GM21381 (cell line): ENCODE measurements at regions not wholly inside any gene's neighbourhood (a gene's known extent, or its start where the extent isn't known, plus 50 kb on each side); places are given as distances from the start of the nearest gene placed in this dataset.
A peak's percentile ranks its signal among the peaks of the same experiment; 100 is the strongest.

ENCODE experiments used
- ATAC-seq: cut with Tn5 transposase; IDR thresholded peaks from one replicate; pipeline ENCODE4 v1.9.1; 2021; ENCODE audit warnings: mild to moderate bottlenecking, moderate library complexity; ENCODE audit not compliant: unreplicated experiment

GRCh38 chr5:12419075-12419474, 514.8 kb upstream of the CTNND2 start:
- no peak for ATAC-seq

DNA sequence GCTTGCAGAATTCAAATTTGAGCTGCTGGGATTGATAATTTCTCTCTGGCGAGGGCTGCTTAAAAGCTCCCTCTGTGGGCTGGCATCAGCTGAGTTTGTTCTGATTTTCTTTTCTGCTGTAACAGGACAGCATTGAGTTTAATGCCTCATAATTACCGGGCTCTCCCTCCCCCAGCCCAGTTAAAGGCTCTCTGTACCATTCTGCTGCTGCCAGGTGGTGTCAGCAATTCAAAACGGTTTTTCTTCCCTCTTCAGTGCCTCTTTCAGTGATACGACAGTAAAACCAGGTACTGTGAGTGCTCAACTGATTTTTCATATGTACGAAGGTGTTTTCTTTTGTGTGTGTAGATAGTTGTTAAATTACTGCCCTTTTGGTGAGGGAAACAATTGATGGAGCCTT, 509.3 kb upstream of the CTNND2 start:
- no peak for ATAC-seq

DNA sequence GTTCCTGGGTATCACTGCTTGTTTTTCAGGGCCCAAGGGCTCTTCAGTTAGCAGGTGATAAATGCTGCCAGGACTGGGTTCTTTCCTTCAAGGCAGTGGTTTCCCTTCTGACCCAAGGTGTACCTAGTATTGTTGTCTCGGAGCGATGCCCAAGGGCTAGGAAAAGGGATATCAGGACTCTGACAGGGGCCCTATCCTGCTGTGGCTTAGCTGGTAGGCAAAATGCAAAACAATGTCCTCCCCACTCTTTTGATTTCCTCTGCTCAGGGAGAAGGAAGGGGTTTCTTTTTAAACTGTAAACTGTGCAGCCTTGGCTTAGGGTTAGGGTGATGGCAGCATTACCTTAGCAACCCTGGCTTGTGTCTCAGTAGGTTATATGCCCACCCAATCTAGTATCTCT, 508.8 kb upstream of the CTNND2 start:
- ATAC-seq = no peak

DNA sequence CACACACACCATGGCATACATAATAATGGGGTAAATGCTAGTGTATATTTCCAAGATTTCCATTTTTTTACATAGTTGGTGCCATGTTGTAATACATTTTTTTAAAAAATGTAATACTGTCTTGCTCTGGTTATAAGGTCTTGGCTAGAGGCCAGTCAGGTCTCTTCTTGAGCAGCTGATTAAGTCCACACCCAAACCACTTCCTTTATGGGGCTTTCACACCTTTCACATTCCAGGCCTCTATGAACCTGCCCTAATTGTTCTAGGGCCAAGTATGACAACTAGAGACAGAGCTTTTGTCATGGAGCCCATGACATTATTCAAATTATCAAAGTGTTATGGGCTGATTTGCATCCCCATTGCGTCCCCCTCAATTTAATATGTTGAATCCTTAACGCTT, 495.6 kb upstream of the CTNND2 start:
- no peak for ATAC-seq

DNA sequence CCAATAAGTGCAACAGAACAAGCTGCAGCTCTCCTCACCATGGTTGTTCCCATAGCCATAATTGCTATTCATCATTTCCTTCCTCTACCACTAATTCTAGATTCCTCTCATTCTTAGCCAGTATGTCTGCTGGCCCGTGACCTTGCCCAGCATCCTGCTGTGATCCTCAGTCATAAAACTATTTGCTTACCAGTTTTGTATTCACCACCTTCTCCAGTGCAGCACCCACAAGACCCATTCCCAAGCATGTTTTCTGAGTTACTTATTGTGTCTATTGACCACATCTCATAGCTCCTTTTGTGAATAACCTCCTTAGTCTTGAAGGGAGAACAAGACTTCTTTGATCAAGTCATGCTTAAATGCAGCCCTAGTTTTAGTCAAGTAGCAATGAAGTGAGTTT, 488.0 kb upstream of the CTNND2 start:
- no peak for ATAC-seq

- no peak for ATAC-seq
Measured at GRCh38 chr5:12385095-12385494, 480.8 kb upstream of the CTNND2 start.

DNA sequence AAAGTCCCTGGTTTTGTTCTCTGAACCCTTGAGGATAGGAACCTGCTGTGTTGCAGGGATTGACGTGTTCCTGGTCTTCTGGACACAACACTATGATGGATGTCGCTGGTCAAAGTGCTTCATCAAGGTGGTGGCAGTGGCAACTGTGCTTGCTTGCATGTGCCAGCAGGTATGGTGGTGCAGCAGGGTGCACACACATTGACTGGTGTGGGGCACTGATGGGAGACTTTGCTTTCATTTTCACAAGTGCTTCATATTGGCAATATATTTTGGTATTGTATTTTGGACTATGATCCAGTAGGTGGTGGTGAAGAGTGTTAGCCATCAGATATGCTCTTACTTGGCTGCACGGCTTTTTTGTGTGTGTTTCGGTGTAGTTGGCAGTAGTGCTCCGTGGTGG, 479.8 kb upstream of the CTNND2 start:
- no peak for ATAC-seq

GRCh38 chr5:12367973-12368372, 463.7 kb upstream of the CTNND2 start:
- ATAC-seq = no peak

GRCh38 chr5:12360218-12360617, 456.0 kb upstream of the CTNND2 start:
- no peak for ATAC-seq

DNA sequence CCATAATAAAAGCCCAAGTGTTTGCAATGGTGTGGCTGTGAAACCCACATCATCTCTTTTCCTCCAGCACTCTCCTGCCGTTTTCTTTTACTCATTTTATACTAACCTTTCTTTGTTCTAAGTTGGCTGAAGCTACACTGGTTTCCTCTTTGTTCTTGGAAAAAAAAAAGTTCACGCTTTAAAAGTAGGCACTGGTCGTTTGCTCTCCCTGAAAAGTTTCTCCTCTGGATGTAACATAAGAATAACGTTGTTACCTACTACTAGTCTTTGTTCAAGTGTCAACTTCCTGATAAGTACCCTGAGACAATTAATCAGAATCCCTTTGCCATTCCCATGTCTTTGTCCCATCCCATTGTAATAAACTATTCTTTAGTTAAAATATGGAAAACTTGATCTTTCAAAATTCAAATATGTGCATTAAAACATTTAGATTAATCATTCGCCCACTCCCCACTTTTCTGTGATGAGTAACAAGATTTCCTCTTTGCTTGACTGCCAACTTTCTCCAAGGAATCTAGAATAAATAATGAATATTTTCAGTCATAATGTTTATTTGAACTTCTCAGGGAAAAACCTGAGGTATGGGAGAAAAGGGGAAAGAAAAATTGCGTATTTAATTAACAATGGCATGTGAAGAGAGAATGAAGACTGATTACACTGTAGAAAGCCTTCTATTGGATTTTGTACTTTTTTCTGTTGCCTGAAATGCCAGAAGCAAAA, 454.3 kb upstream of the CTNND2 start:
- no peak for ATAC-seq

DNA sequence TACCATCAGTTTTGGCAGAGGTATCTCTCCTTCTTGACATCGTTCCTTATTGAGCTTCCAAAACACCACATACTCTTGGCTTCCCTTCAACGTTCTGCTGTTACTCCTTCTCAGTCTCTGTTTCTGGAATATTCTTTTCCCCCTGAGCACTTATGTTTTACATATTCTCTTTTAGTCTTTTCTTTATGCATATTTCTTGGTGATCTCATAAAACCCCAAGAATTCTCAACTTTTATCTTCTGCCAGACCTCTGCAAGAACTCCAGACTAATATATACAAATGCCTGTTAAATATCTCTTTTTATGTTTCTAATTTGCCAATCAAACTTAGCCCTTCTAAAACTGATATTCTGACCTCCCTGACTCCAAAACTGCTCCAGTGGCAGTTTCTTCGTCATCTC, 453.4 kb upstream of the CTNND2 start:
- ATAC-seq = no peak

DNA sequence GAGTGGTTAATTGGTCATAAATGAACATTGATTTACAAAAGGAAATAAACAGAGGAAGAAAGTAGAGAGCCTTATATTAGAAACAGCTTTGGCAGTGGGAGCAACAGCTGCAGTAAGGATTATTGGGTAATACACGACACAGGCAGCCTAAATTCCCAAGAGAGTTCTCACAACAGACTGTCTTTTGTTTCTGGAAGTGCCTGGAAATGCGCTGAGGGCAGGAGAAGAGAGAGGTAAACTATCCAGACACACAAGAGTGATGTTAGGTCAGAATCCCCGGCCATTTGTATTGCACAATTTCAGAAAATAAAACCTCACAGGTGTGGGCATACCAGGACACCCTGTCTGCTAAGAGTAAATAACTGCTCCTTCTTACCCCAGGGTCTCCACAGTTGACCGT, 450.4 kb upstream of the CTNND2 start:
- no peak for ATAC-seq

DNA sequence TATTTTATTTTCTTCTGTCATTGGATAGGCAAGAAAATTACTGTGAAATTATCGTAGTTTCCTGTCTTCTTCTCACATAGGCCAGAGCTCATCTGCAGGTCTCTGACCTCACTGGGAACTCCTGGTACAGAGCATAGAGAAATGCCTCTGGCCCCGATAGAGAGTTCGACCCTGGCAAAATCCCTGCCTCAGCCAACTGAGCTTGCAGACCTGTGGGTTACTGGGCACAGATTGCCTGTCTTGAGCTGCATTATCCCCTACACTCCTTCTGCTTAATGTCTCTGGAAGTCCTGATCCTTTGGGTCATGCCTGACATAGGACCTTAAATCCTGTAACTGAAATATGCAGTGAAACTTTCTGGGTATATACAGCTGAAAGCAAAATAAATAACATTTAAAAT, 439.3 kb upstream of the CTNND2 start:
- no peak for ATAC-seq

- no peak for ATAC-seq
Measured at GRCh38 chr5:12335938-12336337, 431.7 kb upstream of the CTNND2 start.

DNA sequence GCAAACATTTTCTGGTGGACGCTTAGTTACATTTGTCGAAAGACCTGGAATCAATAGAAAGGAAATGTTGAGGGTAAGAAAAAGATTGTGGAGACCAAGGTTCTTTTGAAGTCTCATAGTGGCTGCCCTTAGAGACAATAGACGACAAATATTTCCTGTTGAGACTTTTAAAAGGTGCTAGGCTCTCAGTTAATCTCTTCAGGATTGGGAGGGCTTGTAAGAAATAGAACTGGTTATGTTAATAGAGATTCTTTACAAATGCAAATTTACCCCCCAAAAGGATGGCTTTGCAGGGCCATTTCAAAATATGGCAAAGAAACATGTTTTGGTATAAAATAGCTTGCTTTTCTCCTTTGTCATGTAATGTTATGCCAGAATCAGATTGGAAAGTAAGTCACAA, 428.2 kb upstream of the CTNND2 start:
- no peak for ATAC-seq

GRCh38 chr5:12330993-12331588, 426.8 kb upstream of the CTNND2 start:
- ATAC-seq = no peak

GRCh38 chr5:12330381-12330780, 426.1 kb upstream of the CTNND2 start:
- ATAC-seq = no peak

DNA sequence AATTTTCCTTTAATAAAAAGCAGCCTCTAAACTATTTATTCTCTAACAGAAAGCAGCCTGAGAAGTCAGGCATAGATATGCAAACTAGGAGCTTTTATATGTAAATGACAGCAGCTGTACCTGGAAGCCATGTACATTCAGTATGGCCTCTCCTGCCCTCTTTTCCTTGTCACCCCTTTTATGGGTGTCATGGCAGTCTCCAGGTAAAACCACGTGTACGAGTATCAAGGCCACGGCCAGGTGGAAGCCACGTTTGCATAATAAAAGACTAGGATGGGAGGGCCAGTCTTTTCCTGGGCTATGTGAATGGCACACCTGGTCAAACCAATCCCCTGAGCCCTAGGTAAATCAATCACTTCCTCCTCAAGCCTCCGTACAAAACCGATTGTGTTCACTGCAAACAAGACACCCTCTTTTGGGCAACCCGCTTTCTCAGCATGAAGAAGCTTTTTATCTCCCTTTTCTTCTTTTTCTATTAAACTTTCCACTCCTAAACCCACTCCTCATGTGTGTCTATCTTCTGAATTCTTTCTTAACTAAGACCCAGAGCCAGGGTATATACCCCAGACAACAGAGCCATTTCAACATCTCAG, 419.5 kb upstream of the CTNND2 start:
- ATAC-seq = no peak

- no peak for ATAC-seq
Measured at GRCh38 chr5:12322042-12322441, 417.8 kb upstream of the CTNND2 start.

- no peak for ATAC-seq
Measured at GRCh38 chr5:12320331-12320730, 416.1 kb upstream of the CTNND2 start.

- ATAC-seq = no peak
Measured at GRCh38 chr5:12316812-12317211, 412.6 kb upstream of the CTNND2 start.

DNA sequence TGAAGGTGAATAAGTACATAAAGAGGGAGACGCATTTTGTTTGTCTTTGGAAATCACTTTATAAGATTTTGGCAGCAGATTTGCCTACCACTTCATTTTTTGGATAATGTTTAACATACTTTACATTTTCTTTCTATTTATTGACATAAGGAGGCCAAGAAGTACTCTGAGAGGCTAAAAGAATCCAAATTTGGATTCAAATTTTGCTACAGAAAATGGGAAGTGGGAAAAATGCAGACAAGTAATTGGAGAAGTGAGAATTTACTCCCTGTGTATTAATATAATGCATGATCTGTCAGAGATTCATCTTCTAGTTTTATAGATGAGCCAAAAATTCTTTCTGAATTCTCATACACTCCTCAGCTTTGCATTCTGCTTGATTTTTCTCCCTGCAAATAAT, 411.2 kb upstream of the CTNND2 start:
- no peak for ATAC-seq

DNA sequence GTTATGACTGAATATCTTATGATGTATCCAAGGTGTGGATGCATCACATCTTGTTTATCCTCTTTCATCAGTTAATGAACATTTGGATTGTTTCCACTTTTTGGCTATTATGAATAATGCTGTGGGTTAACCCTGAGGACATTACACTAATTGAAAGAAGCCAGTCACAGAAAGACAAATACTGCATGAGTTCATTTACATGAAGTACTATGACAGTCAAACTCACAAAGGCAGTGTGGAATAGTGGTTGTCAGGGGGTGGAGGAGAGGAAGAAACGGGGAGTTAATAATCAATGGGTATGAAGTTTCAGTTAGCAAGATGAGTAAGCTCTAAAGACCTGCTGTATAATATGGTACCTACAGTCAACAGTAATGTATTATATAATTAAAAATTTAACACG, 409.4 kb upstream of the CTNND2 start:
- ATAC-seq = peak; percentile 84
